AG09309 (cell line): ENCODE measurements at regions not wholly inside any gene's neighbourhood (a gene's known extent, or its start where the extent isn't known, plus 50 kb on each side); places are given as distances from the start of the nearest gene placed in this dataset.

Source experiments
- DNase-seq: peaks from one replicate; pipeline ENCODE4 v3.0.0-alpha.2; 2010; ENCODE audit warnings: low read depth
- H3K4me3 ChIP-seq: 2 replicates; pipeline ENCODE4 v1.5.1; 2011; ENCODE audit warnings: mild to moderate bottlenecking, low read depth, low read length, moderate library complexity; ENCODE audit not compliant: control insufficient read depth
- CTCF ChIP-seq: IDR thresholded peaks from 2 replicates; pipeline ENCODE4 v1.5.1; 2011; ENCODE audit warnings: mild to moderate bottlenecking, low read depth, low read length, inconsistent platforms; ENCODE audit not compliant: insufficient read depth, control insufficient read depth; ENCODE audit errors: missing control alignments

GRCh38 chr21:41115851-41116250, 52.1 kb upstream of the BACE2 start:
- DNase-seq: no peak
- no peak for TF ChIP-seq CTCF
- H3K4me3 ChIP-seq: no peak overlapping the region
